ENCODE measurements at regions not wholly inside any gene's neighbourhood (a gene's known extent, or its start where the extent isn't known, plus 50 kb on each side); places are given as distances from the start of the nearest gene placed in this dataset.
"Not testable (repeated sequence)": the region's sequence is repeated elsewhere in the genome, so short reads cannot be mapped to it uniquely, and the experiment has no call there.

DNA sequence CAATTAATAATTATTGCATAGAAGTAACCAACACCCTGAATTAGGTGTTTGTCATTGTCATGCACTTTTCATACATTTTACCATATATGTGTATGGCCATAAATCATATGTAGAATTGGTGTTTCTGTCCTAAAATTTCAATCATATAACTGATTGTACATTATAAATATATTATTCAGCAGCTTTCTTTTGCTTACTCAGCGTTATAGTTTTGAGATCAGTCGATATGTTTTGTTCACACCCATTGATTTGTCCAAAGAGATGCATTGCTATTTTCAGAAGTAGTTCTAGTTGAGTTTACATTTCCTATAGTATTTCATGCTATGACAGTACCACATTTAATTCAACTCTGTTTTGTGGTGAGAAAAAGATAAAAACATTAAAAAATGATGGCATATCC, 50.5 kb upstream of the PARP4 start:
- Histone ChIP-seq H3K27ac (ENCODE audit: low read depth, low read length, severe bottlenecking) (no peak overlapping the region), H3K4me3 (ENCODE audit: extremely low read depth, insufficient read depth, low read length, poor library complexity, severe bottlenecking) (no peak overlapping the region), H3K9me3 (ENCODE audit: control insufficient read depth, low read length) (no peaks in the 10 kb centered on the region), H3K36me3 (ENCODE audit: control insufficient read depth, insufficient read depth, low read length) (no peaks in the 10 kb centered on the region), H3K4me1 (ENCODE audit: control insufficient read depth, insufficient read depth, low read length, poor library complexity, severe bottlenecking) (no peaks in the 10 kb centered on the region)
- WGBS, 2 experiments (ENCODE audit: insufficient coverage in 2 of 2) = no CpG with 5 or more reads among the region's 2 CpGs

- WGBS, 2 experiments (ENCODE audit: insufficient coverage in 2 of 2) = no CpG with 5 or more reads among the region's 1 CpG
- H3K27ac ChIP-seq (ENCODE audit: low read depth, low read length, severe bottlenecking); H3K36me3 ChIP-seq (ENCODE audit: control insufficient read depth, insufficient read depth, low read length); H3K4me3 ChIP-seq (ENCODE audit: extremely low read depth, insufficient read depth, low read length, poor library complexity, severe bottlenecking); H3K9me3 ChIP-seq (ENCODE audit: control insufficient read depth, low read length); H3K4me1 ChIP-seq (ENCODE audit: control insufficient read depth, insufficient read depth, low read length, poor library complexity, severe bottlenecking): not testable (repeated sequence)
These were observed 51.4 kb upstream of the PARP4 start for GRCh38 chr13:24563971-24564370.

DNA sequence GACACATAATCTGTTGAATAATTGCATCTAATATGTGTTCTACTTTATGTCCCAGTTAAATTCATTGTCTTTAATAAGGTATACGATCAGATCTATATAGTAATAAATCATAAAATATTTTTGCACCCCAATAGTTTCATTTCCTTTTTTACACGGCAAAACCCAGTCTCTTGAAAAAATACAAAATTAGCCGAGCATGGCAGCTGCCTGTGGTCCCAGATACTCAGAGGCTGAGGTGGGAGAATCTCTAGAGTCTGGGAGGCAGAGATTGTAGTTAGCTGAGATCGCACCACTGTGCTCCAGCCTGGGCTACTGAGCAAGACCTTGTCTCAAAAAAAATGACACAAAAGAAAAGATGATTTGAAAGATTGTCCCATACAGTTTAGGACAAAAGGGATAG, 52.3 kb upstream of the PARP4 start:
- Histone ChIP-seq H3K4me3 (ENCODE audit: extremely low read depth, insufficient read depth, low read length, poor library complexity, severe bottlenecking) (no peak overlapping the region), H3K4me1 (ENCODE audit: control insufficient read depth, insufficient read depth, low read length, poor library complexity, severe bottlenecking) (no peaks in the 10 kb centered on the region), H3K9me3 (ENCODE audit: control insufficient read depth, low read length) (no peaks in the 10 kb centered on the region), H3K36me3 (ENCODE audit: control insufficient read depth, insufficient read depth, low read length) (no peaks in the 10 kb centered on the region), H3K27ac (ENCODE audit: low read depth, low read length, severe bottlenecking) (no peak overlapping the region)
- 83 to 100% methylated on average over 1 of the region's 4 CpGs for WGBS, 2 experiments (ENCODE audit: insufficient coverage in 2 of 2)

DNA sequence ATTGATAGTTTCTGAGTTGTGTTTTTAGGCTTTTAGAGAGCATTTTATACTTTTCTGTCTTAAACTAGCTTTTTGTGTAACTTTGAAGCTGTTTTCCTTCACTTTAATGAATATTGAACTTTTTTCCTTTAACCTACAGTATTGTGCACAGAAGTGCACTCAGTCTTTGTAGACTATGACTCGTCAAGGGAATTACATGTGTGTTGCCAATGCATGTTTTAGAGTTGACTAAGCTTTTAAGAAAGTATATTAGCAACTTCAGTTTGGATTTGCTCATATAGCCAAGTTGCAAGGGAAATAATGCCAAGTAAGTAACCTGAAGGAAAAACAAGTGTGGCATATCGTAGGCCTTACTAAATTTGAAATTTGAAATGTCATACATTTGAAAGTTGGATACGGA, 55.0 kb upstream of the PARP4 start:
- H3K27ac ChIP-seq (ENCODE audit: low read depth, low read length, severe bottlenecking); H3K36me3 ChIP-seq (ENCODE audit: control insufficient read depth, insufficient read depth, low read length); H3K9me3 ChIP-seq (ENCODE audit: control insufficient read depth, low read length); H3K4me1 ChIP-seq (ENCODE audit: control insufficient read depth, insufficient read depth, low read length, poor library complexity, severe bottlenecking); H3K4me3 ChIP-seq (ENCODE audit: extremely low read depth, insufficient read depth, low read length, poor library complexity, severe bottlenecking): not testable (repeated sequence)
- 41% methylated on average over 1 of the region's 3 CpGs; no CpG with 5 or more reads in 1 of the 2 experiments for WGBS, 2 experiments (ENCODE audit: insufficient coverage in 2 of 2)

DNA sequence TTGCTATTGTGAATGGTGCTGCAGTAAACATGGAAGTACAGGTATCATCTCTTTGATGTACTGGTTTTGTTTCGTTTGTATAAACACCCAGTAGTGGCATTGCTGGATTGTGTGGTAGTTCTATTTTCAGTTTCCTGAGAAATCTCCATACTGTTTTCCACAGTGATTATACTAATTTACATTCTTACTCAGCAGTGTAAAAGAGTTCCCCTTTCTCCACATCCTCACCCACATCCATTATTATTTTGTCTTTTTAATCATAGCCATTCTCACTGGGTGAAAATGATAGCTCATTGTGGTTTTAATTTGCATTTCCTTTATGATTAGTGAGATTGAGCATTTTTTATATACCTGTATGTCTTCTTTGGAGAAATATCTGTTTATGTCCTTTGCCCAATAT, 62.3 kb upstream of the PARP4 start:
- no peaks in the 10 kb centered on the region for H3K4me1 ChIP-seq (ENCODE audit: control insufficient read depth, insufficient read depth, low read length, poor library complexity, severe bottlenecking)
- H3K4me3 ChIP-seq (ENCODE audit: extremely low read depth, insufficient read depth, low read length, poor library complexity, severe bottlenecking) = no peak overlapping the region
- WGBS, 2 experiments (ENCODE audit: insufficient coverage in 2 of 2) = no CpG with 5 or more reads among the region's 1 CpG
- H3K36me3 ChIP-seq (ENCODE audit: control insufficient read depth, insufficient read depth, low read length) = no peaks in the 10 kb centered on the region
- no peak overlapping the region for H3K27ac ChIP-seq (ENCODE audit: low read depth, low read length, severe bottlenecking)
- H3K9me3 ChIP-seq (ENCODE audit: control insufficient read depth, low read length) = peaks cover 3% of the 10 kb centered on the region

DNA sequence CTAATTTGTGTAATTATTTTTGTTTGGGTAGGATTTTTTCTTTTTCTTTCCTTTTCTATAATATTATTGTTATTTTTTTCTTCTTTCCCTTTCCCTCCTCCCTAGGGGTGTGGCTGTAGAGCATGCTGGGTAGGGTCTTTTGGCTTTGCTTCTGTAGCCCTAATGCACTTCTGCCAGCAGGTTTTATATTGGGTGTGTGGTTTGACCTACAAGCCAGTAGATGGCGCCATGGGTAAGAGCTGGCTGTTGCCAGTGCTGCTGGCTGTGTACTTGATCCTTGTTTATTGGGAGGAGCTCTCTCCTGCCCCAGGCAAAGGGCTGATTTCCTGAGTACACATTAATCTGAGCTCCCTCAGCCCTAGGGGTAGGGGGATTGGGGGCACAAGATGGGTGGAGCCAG, 67.7 kb upstream of the PARP4 start:
- H3K4me3 ChIP-seq (ENCODE audit: extremely low read depth, insufficient read depth, low read length, poor library complexity, severe bottlenecking); H3K9me3 ChIP-seq (ENCODE audit: control insufficient read depth, low read length): not testable (repeated sequence)
- no CpG with 5 or more reads among the region's 1 CpG for WGBS, 2 experiments (ENCODE audit: insufficient coverage in 2 of 2)

GRCh38 chr13:24581578-24581977, 69.0 kb upstream of the PARP4 start:
- WGBS, 2 experiments (ENCODE audit: insufficient coverage in 2 of 2) = 87 to 93% methylated on average over 4 of the region's 5 CpGs
- not testable (repeated sequence) for H3K9me3 ChIP-seq (ENCODE audit: control insufficient read depth, low read length); H3K36me3 ChIP-seq (ENCODE audit: control insufficient read depth, insufficient read depth, low read length); H3K4me1 ChIP-seq (ENCODE audit: control insufficient read depth, insufficient read depth, low read length, poor library complexity, severe bottlenecking); H3K4me3 ChIP-seq (ENCODE audit: extremely low read depth, insufficient read depth, low read length, poor library complexity, severe bottlenecking); H3K27ac ChIP-seq (ENCODE audit: low read depth, low read length, severe bottlenecking)

More for the DNA sequence above, 67.7 kb upstream of the PARP4 start:
- H3K27ac ChIP-seq (ENCODE audit: low read depth, low read length, severe bottlenecking); H3K36me3 ChIP-seq (ENCODE audit: control insufficient read depth, insufficient read depth, low read length); H3K4me1 ChIP-seq (ENCODE audit: control insufficient read depth, insufficient read depth, low read length, poor library complexity, severe bottlenecking): not testable (repeated sequence)

- H3K4me1 ChIP-seq (ENCODE audit: control insufficient read depth, insufficient read depth, low read length, poor library complexity, severe bottlenecking); H3K36me3 ChIP-seq (ENCODE audit: control insufficient read depth, insufficient read depth, low read length); H3K27ac ChIP-seq (ENCODE audit: low read depth, low read length, severe bottlenecking); H3K4me3 ChIP-seq (ENCODE audit: extremely low read depth, insufficient read depth, low read length, poor library complexity, severe bottlenecking); H3K9me3 ChIP-seq (ENCODE audit: control insufficient read depth, low read length): not testable (repeated sequence)
- 49 to 58% methylated on average over 2 to 5 of the region's 6 CpGs for WGBS, 2 experiments (ENCODE audit: insufficient coverage in 2 of 2)
These were observed 79.1 kb upstream of the PARP4 start for GRCh38 chr13:24591697-24592096.

GRCh38 chr13:24597906-24598670, 82.1 kb upstream of the ATP12A start:
- H3K36me3 ChIP-seq (ENCODE audit: control insufficient read depth, insufficient read depth, low read length); H3K9me3 ChIP-seq (ENCODE audit: control insufficient read depth, low read length); H3K4me3 ChIP-seq (ENCODE audit: extremely low read depth, insufficient read depth, low read length, poor library complexity, severe bottlenecking); H3K4me1 ChIP-seq (ENCODE audit: control insufficient read depth, insufficient read depth, low read length, poor library complexity, severe bottlenecking); H3K27ac ChIP-seq (ENCODE audit: low read depth, low read length, severe bottlenecking): not testable (repeated sequence)
- WGBS, 2 experiments (ENCODE audit: insufficient coverage in 2 of 2) = 67 to 95% methylated on average over 1 to 3 of the region's 3 CpGs

- not testable (repeated sequence) for H3K36me3 ChIP-seq (ENCODE audit: control insufficient read depth, insufficient read depth, low read length); H3K4me3 ChIP-seq (ENCODE audit: extremely low read depth, insufficient read depth, low read length, poor library complexity, severe bottlenecking); H3K27ac ChIP-seq (ENCODE audit: low read depth, low read length, severe bottlenecking); H3K4me1 ChIP-seq (ENCODE audit: control insufficient read depth, insufficient read depth, low read length, poor library complexity, severe bottlenecking); H3K9me3 ChIP-seq (ENCODE audit: control insufficient read depth, low read length)
- WGBS, 2 experiments (ENCODE audit: insufficient coverage in 2 of 2) = 79% methylated on average over 2 of the region's 10 CpGs; no CpG with 5 or more reads in 1 of the 2 experiments
These were observed 81.0 kb upstream of the ATP12A start for GRCh38 chr13:24599019-24599791.

GRCh38 chr13:24605923-24606372, 74.3 kb upstream of the ATP12A start:
- Histone ChIP-seq H3K9me3 (ENCODE audit: control insufficient read depth, low read length) (no peaks in the 10 kb centered on the region), H3K36me3 (ENCODE audit: control insufficient read depth, insufficient read depth, low read length) (no peaks in the 10 kb centered on the region), H3K4me1 (ENCODE audit: control insufficient read depth, insufficient read depth, low read length, poor library complexity, severe bottlenecking) (no peaks in the 10 kb centered on the region), H3K27ac (ENCODE audit: low read depth, low read length, severe bottlenecking) (no peak overlapping the region), H3K4me3 (ENCODE audit: extremely low read depth, insufficient read depth, low read length, poor library complexity, severe bottlenecking) (no peak overlapping the region)
- 69 to 90% methylated on average over 3 to 4 of the region's 6 CpGs for WGBS, 2 experiments (ENCODE audit: insufficient coverage in 2 of 2)

All from mesodermal cell (in vitro differentiated cells).